Vagina (tissue), 2 donors: ENCODE measurements at regions not wholly inside any gene's neighbourhood (a gene's known extent, or its start where the extent isn't known, plus 50 kb on each side); places are given as distances from the start of the nearest gene placed in this dataset.

Experiments
- DNase-seq, 2 donors: peaks; one replicate each; pipeline ENCODE4 v3.0.0-alpha.2; 2017; ENCODE audit errors: extremely low spot score in 2 of 2
- H3K27ac ChIP-seq: fragments of 200-600 bp; sonication (generic); one replicate; pipeline ENCODE4 v1.5.1; 2019
- H3K27me3 ChIP-seq: fragments of 200-600 bp; sonication (generic); one replicate; pipeline ENCODE4 v1.5.1; 2019
- H3K36me3 ChIP-seq, 2 donors: fragments of 200-600 bp; sonication (generic); one replicate each; pipeline ENCODE4 v1.5.1; 2017 to 2019
- H3K4me1 ChIP-seq: fragments of 200-600 bp; sonication (generic); one replicate; pipeline ENCODE4 v1.5.1; 2019
- H3K4me3 ChIP-seq, 2 donors: fragments of 200-600 bp; sonication (generic); 1 replicate in 1 of 2; 2 replicates in 1 of 2; pipeline ENCODE4 v1.5.1; 2016 to 2019
- H3K9me3 ChIP-seq: fragments of 200-600 bp; sonication (generic); one replicate; pipeline ENCODE4 v1.5.1; 2019
- POLR2A ChIP-seq, 2 donors: fragments of 450-650 bp; IDR thresholded peaks; one replicate each; pipeline ENCODE4 v1.6.1; 2017; ENCODE audit warnings: antibody characterized with exemption in 2 of 2, mild to moderate bottlenecking in 2 of 2, moderate library complexity in 2 of 2
- POLR2AphosphoS5 ChIP-seq, 2 donors: sonication (generic); formaldehyde crosslinking; IDR thresholded peaks; one replicate each; pipeline ENCODE4 v1.9.0; 2017; ENCODE audit warnings: antibody characterized with exemption in 2 of 2, mild to moderate bottlenecking in 2 of 2, low read depth in 1 of 2; ENCODE audit not compliant: insufficient read depth in 1 of 2
- intact Hi-C: fragments of 100-400 bp; cut with DNase I; formaldehyde crosslinking; loops from one replicate; pipeline ENCODE4 v1.15.1; 2023
- TF ChIP-seq, protein P1 (sequence below), 3 experiments: fragments of 450-650 bp in 2 of 3; fragments of 200-600 bp in 1 of 3; sonication (generic) in 1 of 3; IDR thresholded peaks; one replicate each; pipeline ENCODE4 v1.5.1; 2017 to 2019; ENCODE audit warnings: antibody characterized with exemption in 3 of 3, mild to moderate bottlenecking in 2 of 3, moderate library complexity in 2 of 3

DNA sequence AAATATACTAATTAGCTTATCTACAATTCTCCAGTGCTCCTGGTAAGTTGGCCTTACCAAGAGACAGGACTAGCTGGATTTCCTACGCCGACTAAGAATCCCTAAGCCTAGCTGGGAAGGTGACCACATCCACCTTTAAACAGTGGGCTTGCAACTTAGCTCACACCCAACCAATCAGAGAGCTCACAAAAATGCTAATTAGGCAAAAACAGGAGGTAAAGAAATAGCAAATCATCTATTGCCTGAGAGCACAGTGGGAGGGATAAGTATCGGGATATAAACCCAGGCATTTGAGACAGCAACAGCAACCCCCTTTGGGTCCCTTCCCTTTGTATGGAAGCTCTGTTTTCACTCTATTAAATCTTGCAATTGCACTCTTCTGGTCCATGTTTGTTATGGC lies 1025.0 kb downstream of the RAB28 start:
- no peaks in the 10 kb centered on the region for H3K27me3 ChIP-seq
- H3K4me1 ChIP-seq = no peaks in the 10 kb centered on the region
- H3K36me3 ChIP-seq = no peaks in the 10 kb centered on the region
- H3K9me3 ChIP-seq = no peaks in the 10 kb centered on the region
- no peak overlapping the region for H3K4me3 ChIP-seq
- no peak overlapping the region for H3K27ac ChIP-seq
- intact Hi-C loops = no loop called here
- TF ChIP-seq POLR2A (IDR thresholded peaks at IDR 0.05) (no peak), POLR2AphosphoS5 (IDR thresholded peaks at IDR 0.05; ENCODE audit: insufficient read depth in 1 of 2, low read depth in 1 of 2) (no peak)
- TF ChIP-seq, protein P1, sequence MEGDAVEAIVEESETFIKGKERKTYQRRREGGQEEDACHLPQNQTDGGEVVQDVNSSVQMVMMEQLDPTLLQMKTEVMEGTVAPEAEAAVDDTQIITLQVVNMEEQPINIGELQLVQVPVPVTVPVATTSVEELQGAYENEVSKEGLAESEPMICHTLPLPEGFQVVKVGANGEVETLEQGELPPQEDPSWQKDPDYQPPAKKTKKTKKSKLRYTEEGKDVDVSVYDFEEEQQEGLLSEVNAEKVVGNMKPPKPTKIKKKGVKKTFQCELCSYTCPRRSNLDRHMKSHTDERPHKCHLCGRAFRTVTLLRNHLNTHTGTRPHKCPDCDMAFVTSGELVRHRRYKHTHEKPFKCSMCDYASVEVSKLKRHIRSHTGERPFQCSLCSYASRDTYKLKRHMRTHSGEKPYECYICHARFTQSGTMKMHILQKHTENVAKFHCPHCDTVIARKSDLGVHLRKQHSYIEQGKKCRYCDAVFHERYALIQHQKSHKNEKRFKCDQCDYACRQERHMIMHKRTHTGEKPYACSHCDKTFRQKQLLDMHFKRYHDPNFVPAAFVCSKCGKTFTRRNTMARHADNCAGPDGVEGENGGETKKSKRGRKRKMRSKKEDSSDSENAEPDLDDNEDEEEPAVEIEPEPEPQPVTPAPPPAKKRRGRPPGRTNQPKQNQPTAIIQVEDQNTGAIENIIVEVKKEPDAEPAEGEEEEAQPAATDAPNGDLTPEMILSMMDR (IDR thresholded peaks at IDR 0.05) = no peak
- DNase-seq = no peak

DNA sequence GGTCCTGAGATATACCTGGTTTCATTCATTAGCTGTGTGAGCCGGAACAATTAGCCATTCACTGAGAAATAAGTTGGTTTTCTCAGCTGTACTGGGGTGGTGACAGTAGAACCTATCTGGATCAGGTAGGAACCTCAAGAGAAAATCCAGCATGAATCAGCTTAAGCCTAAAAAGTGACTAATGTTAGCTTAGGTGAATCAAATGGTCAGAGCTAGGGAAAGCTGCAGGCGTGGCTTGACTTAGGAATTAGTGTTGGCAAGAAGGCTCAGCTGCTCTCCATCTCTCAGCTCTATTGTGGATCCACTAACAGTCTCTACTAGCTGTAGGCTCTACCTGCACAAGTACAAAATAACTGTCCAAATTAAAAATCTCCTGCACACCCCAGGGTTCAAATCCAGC lies 1025.5 kb downstream of the RAB28 start:
- no peaks in the 10 kb centered on the region for H3K9me3 ChIP-seq
- TF ChIP-seq, protein P1 (IDR thresholded peaks at IDR 0.05) = no peak
- TF ChIP-seq POLR2AphosphoS5 (IDR thresholded peaks at IDR 0.05; ENCODE audit: insufficient read depth in 1 of 2, low read depth in 1 of 2) = no peak
- no peak for TF ChIP-seq POLR2A (IDR thresholded peaks at IDR 0.05)
- H3K4me3 ChIP-seq = no peak overlapping the region
- no peak for DNase-seq
- H3K27me3 ChIP-seq = no peaks in the 10 kb centered on the region
- no peaks in the 10 kb centered on the region for H3K4me1 ChIP-seq
- no peaks in the 10 kb centered on the region for H3K36me3 ChIP-seq
- intact Hi-C loops = no loop called here
- no peak overlapping the region for H3K27ac ChIP-seq

DNA sequence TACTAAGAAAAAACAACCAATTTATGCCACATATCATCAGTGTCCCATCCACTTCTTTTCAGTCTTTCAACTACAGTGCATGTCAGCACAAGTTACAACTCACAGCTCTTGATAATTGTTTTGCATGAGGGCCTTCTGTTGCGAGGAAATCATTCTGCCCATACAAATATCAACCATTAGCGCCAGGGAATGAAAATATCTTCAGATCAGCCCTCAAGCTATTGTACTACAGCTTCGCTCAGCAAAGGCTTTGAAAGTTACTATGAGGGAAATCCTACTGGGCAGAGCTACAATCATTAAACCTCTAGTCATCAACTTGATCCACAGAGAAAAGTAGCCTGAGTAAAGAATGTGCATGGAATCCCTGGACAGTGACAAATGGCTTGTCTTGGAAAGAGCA lies 1023.6 kb upstream of the HS3ST1 start:
- DNase-seq = no peak
- no peak overlapping the region for H3K27ac ChIP-seq
- intact Hi-C loops = no loop called here
- no peaks in the 10 kb centered on the region for H3K36me3 ChIP-seq
- H3K9me3 ChIP-seq = no peaks in the 10 kb centered on the region
- H3K4me1 ChIP-seq = no peaks in the 10 kb centered on the region
- H3K27me3 ChIP-seq = no peaks in the 10 kb centered on the region
- TF ChIP-seq, protein P1 (IDR thresholded peaks at IDR 0.05) = no peak
- TF ChIP-seq POLR2AphosphoS5 (IDR thresholded peaks at IDR 0.05; ENCODE audit: insufficient read depth in 1 of 2, low read depth in 1 of 2) (no peak), POLR2A (IDR thresholded peaks at IDR 0.05) (no peak)
- H3K4me3 ChIP-seq = no peak overlapping the region

DNA sequence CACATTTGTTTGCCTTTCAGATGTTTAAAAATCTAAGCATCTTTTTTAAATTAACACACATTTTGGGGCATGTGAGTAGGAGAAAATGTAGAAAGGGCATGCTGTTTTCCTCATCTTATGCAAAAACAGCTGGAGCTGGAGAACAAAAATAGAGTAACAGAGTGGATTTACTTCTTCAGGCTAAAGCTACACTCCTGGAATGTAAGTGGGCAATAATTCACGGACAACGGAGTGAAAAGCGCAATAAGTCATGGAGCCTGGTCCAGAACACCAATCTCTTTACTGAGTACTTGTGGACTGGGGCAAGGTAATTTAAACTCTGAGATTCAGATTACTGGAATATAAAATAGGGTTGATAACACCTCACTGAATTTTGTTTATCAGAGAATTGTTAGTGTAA lies 1018.8 kb upstream of the HS3ST1 start:
- Histone ChIP-seq H3K4me3 (no peak overlapping the region), H3K4me1 (no peaks in the 10 kb centered on the region), H3K36me3 (no peaks in the 10 kb centered on the region), H3K27ac (no peak overlapping the region), H3K9me3 (no peaks in the 10 kb centered on the region), H3K27me3 (no peaks in the 10 kb centered on the region)
- DNase-seq = no peak
- TF ChIP-seq POLR2AphosphoS5 (IDR thresholded peaks at IDR 0.05; ENCODE audit: insufficient read depth in 1 of 2, low read depth in 1 of 2) = no peak
- TF ChIP-seq, protein P1 (IDR thresholded peaks at IDR 0.05) = no peak
- no peak for TF ChIP-seq POLR2A (IDR thresholded peaks at IDR 0.05)
- intact Hi-C loops = no loop called here

DNA sequence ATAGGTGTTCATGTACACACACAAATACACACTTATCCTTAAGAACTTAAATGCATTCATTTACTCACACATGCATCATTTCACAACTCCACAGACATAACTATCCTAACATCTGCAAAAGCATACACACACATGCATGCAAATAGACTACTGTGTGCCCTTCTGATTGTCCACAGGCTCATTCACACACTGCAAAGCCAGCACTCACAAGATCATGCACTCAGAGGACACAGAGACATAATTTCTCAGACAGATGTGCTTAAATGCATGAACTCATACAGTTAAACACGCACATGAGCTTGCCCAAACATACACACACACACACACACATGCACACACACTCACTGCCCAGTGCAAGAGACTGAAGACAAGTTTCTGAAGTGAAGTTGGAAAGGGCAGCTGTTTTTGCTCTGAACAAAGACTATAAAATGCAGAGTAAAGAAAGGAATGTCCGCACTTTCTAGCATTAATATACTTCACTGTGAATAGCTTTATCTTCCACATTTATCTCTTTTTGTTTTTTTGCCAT lies 1018.0 kb upstream of the HS3ST1 start:
- Histone ChIP-seq H3K9me3 (no peaks in the 10 kb centered on the region), H3K36me3 (no peaks in the 10 kb centered on the region), H3K4me1 (no peaks in the 10 kb centered on the region), H3K27ac (no peak overlapping the region), H3K4me3 (no peak overlapping the region), H3K27me3 (no peaks in the 10 kb centered on the region)
- intact Hi-C loops = no loop called here
- no peak for DNase-seq
- no peak for TF ChIP-seq POLR2A (IDR thresholded peaks at IDR 0.05)
- TF ChIP-seq, protein P1 (IDR thresholded peaks at IDR 0.05) = no peak
- TF ChIP-seq POLR2AphosphoS5 (IDR thresholded peaks at IDR 0.05; ENCODE audit: insufficient read depth in 1 of 2, low read depth in 1 of 2) = no peak
